ENCODE measurements at regions not wholly inside any gene's neighbourhood (a gene's known extent, or its start where the extent isn't known, plus 50 kb on each side); places are given as distances from the start of the nearest gene placed in this dataset.

GRCh38 chr22:49561338-49561737 lies 266.3 kb downstream of the BRD1 start:
- Histone ChIP-seq H2AFZ (ENCODE audit: low read depth, low read length, poor library complexity, severe bottlenecking) (no peak overlapping the region), H3K27me3 (ENCODE audit: insufficient read depth, low read length) (peaks cover 7% of the 10 kb centered on the region; the same call in 1 of the 2 replicates), H4K20me1 (ENCODE audit: insufficient read depth) (no peaks in the 10 kb centered on the region), H3K9ac (ENCODE audit: low read length) (no peak overlapping the region), H3K9me3 (ENCODE audit: control insufficient read depth in 1 of 2, insufficient read depth in 1 of 2, low read depth in 1 of 2, low read length in 2 of 2) (no peaks in the 10 kb centered on the region), H3K4me3 (replicated peaks in 1 of 2; ENCODE audit: low read depth in 1 of 2, low read length in 2 of 2) (no peak overlapping the region), H3K79me2 (ENCODE audit: insufficient read depth, low read length) (peaks cover 28% of the 10 kb centered on the region; the same call in 1 of the 2 replicates), H3K36me3 (ENCODE audit: control insufficient read depth in 1 of 2, insufficient read depth in 2 of 2, low read length in 2 of 2) (no peaks in the 10 kb centered on the region), H3K4me2 (ENCODE audit: low read length) (no peak overlapping the region), H3K27ac (ENCODE audit: low read depth, low read length) (no peak overlapping the region), H3K9me2 (ENCODE audit: insufficient read depth) (no peaks in the 10 kb centered on the region), H3K4me1 (ENCODE audit: control insufficient read depth in 1 of 2, insufficient read depth in 2 of 2, low read length in 2 of 2) (no peaks in the 10 kb centered on the region)
- DNase-seq (ENCODE audit: low read depth, low spot score): no peak
- ChIA-PET CTCF (no interaction called here), POLR2A (no interaction called here), RAD21 (ENCODE audit: low non-redundant PET in 1 of 2, low total read pairs in 2 of 2, uncharacterized antibody in 2 of 2, unreplicated experiment in 2 of 2) (no interaction called here)
- TF ChIP-seq, protein P1, sequence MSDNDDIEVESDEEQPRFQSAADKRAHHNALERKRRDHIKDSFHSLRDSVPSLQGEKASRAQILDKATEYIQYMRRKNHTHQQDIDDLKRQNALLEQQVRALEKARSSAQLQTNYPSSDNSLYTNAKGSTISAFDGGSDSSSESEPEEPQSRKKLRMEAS (IDR thresholded peaks at IDR 0.05): no peak
- TF ChIP-seq RAD21 (IDR thresholded peaks at IDR 0.05; ENCODE audit: low read depth) (no peak), EGR1 (IDR thresholded peaks at IDR 0.05; ENCODE audit: low read depth) (no peak), POLR2A (IDR thresholded peaks at IDR 0.05; ENCODE audit: borderline replicate concordance, extremely low read depth, insufficient read depth, insufficient read length) (no peak), CEBPB (IDR thresholded peaks at IDR 0.05; ENCODE audit: low read depth) (no peak), ELF1 (IDR thresholded peaks at IDR 0.05; ENCODE audit: borderline replicate concordance, low read depth) (no peak), EZH2phosphoT487 (IDR thresholded peaks at IDR 0.05; ENCODE audit: borderline replicate concordance) (no peak), POLR2AphosphoS5 (IDR thresholded peaks at IDR 0.05; ENCODE audit: low read depth, low read length) (no peak), ATF3 (IDR thresholded peaks at IDR 0.05) (no peak), ZBTB33 (IDR thresholded peaks at IDR 0.05; ENCODE audit: extremely low read depth, insufficient replicate concordance, low read length) (no peak), SP1 (IDR thresholded peaks at IDR 0.05; ENCODE audit: low read depth) (no peak), EZH2 (IDR thresholded peaks at IDR 0.05) (no peak)
- no TSS peak for BruUV-seq (replicated peaks)
- intact Hi-C loops (cut with micrococcal nuclease): no loop called here
- ATAC-seq: no peak
